DOHH2 (cell line): ENCODE measurements at regions not wholly inside any gene's neighbourhood (a gene's known extent, or its start where the extent isn't known, plus 50 kb on each side); places are given as distances from the start of the nearest gene placed in this dataset.
"Not testable (repeated sequence)": the region's sequence is repeated elsewhere in the genome, so short reads cannot be mapped to it uniquely, and the experiment has no call there.

Source experiments
- H3F3A ChIP-seq: fragments of 200-600 bp; sonication (generic), shearing (Covaris generic); 2 replicates; pipeline ENCODE4 v1.6.0; 2016; ENCODE audit warnings: antibody characterized with exemption, mild to moderate bottlenecking; ENCODE audit not compliant: control insufficient read depth, insufficient read depth
- H3K27ac ChIP-seq: fragments of 200-600 bp; sonication (generic); 2 replicates; pipeline ENCODE4 v1.5.1; 2014; ENCODE audit warnings: low read depth, mild to moderate bottlenecking, low read length, moderate library complexity
- H3K27me3 ChIP-seq: fragments of 200-600 bp; sonication (generic); 2 replicates; pipeline ENCODE4 v1.6.1; 2014; ENCODE audit warnings: mild to moderate bottlenecking, low read length, mixed read lengths; ENCODE audit not compliant: control insufficient read depth
- H3K36me3 ChIP-seq: fragments of 200-600 bp; sonication (generic); 2 replicates; pipeline ENCODE4 v1.6.1; 2014; ENCODE audit warnings: mild to moderate bottlenecking, low read length, moderate library complexity, mixed read lengths; ENCODE audit not compliant: control insufficient read depth
- H3K4me1 ChIP-seq: fragments of 200-600 bp; sonication (generic); 2 replicates; pipeline ENCODE4 v1.6.1; 2014; ENCODE audit warnings: mild to moderate bottlenecking, low read length, mixed read lengths; ENCODE audit not compliant: control insufficient read depth
- H3K4me2 ChIP-seq: fragments of 200-600 bp; sonication (generic); 2 replicates; pipeline ENCODE4 v1.6.0; 2014; ENCODE audit warnings: mild to moderate bottlenecking, low read length, moderate library complexity
- H3K4me3 ChIP-seq: fragments of 200-600 bp; sonication (generic); 2 replicates; pipeline ENCODE4 v1.5.1; 2014; ENCODE audit warnings: mild to moderate bottlenecking, low read length, mixed read lengths
- H3K79me2 ChIP-seq: fragments of 200-600 bp; sonication (generic); 2 replicates; pipeline ENCODE4 v1.6.1; 2014; ENCODE audit warnings: mild to moderate bottlenecking, low read length, mixed read lengths; ENCODE audit not compliant: control insufficient read depth
- H3K9me2 ChIP-seq: fragments of 200-600 bp; sonication (generic); replicated peaks from 2 replicates; pipeline ENCODE4 v1.6.1; 2014; ENCODE audit warnings: mild to moderate bottlenecking, low read length, mixed read lengths; ENCODE audit not compliant: control insufficient read depth
- H3K9me3 ChIP-seq: fragments of 200-600 bp; sonication (generic); 2 replicates; pipeline ENCODE4 v1.6.1; 2014; ENCODE audit warnings: antibody characterized with exemption, low read length, mixed read lengths; ENCODE audit not compliant: control insufficient read depth, insufficient read depth
- H4K20me1 ChIP-seq: fragments of 200-600 bp; sonication (generic); 2 replicates; pipeline ENCODE4 v1.6.0; 2014; ENCODE audit warnings: low read depth, mild to moderate bottlenecking, antibody characterized with exemption, low read length, moderate library complexity; ENCODE audit not compliant: control insufficient read depth, insufficient read depth
- EZH2phosphoT487 ChIP-seq: fragments of 200-600 bp; sonication (generic); IDR thresholded peaks from 2 replicates; pipeline ENCODE4 v1.6.1; 2017; ENCODE audit warnings: borderline replicate concordance, mild to moderate bottlenecking, antibody characterized with exemption, low read length, moderate library complexity, mixed read lengths
- TF ChIP-seq, protein P1 (sequence below): fragments of 200-600 bp; sonication (generic); IDR thresholded peaks from one replicate; pipeline ENCODE4 v1.5.1; 2014; ENCODE audit warnings: antibody characterized with exemption, mild to moderate bottlenecking, low read depth, low read length; ENCODE audit not compliant: poor library complexity, severe bottlenecking

DNA sequence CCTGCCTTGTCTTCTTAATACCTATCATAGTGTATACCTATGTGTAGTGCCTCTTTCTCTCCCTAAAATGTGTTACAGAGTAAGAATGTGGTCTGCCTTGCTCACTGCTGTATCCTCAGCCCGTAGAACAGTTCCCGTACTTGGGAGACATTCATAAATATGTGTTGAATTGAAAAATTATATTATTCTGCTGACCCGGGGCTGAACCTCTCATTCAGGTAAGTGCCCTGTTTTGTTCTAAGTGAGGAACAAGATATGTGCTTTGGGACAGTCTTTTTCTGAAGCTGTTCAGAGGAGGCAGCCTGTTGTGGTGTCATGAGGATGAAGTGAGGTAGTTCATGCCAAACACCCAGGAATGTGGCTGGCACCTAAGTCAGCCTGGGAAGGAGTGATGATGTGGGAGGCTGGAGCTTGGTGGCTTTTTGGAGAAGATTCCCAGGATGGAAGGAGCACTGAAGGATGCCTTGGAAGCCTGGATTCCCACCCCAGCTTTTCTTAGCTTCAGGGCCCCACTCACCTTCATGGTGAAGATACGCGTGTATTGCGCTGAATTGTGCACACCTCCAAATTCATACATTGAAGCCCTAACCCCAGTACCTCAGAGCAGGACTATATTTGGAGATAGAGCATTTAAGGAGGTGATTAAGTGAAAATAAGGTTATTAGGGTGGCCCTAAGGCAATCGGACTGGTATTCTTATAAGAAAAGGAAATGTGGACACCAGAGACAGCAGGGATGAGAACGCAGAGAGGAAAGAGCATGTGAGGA is 166.3 kb downstream of the DDX1 start:
- no peak overlapping the region for H3K4me3 ChIP-seq
- H3K9me3 ChIP-seq, result no peaks in the 10 kb centered on the region
- TF ChIP-seq EZH2phosphoT487, result no peak
- TF ChIP-seq, protein P1, sequence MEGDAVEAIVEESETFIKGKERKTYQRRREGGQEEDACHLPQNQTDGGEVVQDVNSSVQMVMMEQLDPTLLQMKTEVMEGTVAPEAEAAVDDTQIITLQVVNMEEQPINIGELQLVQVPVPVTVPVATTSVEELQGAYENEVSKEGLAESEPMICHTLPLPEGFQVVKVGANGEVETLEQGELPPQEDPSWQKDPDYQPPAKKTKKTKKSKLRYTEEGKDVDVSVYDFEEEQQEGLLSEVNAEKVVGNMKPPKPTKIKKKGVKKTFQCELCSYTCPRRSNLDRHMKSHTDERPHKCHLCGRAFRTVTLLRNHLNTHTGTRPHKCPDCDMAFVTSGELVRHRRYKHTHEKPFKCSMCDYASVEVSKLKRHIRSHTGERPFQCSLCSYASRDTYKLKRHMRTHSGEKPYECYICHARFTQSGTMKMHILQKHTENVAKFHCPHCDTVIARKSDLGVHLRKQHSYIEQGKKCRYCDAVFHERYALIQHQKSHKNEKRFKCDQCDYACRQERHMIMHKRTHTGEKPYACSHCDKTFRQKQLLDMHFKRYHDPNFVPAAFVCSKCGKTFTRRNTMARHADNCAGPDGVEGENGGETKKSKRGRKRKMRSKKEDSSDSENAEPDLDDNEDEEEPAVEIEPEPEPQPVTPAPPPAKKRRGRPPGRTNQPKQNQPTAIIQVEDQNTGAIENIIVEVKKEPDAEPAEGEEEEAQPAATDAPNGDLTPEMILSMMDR, result no peak
- no peaks in the 10 kb centered on the region; the same call in 1 of the 2 replicates for H3K27me3 ChIP-seq
- no peaks in the 10 kb centered on the region for H4K20me1 ChIP-seq
- no peaks in the 10 kb centered on the region for H3K79me2 ChIP-seq
- H3K4me1 ChIP-seq, result no peaks in the 10 kb centered on the region
- no peaks in the 10 kb centered on the region for H3K36me3 ChIP-seq
- no peaks in the 10 kb centered on the region for H3K9me2 ChIP-seq
- H3K4me2 ChIP-seq, result no peak overlapping the region
- no peaks in the 10 kb centered on the region for H3F3A ChIP-seq
- no peak overlapping the region for H3K27ac ChIP-seq

DNA sequence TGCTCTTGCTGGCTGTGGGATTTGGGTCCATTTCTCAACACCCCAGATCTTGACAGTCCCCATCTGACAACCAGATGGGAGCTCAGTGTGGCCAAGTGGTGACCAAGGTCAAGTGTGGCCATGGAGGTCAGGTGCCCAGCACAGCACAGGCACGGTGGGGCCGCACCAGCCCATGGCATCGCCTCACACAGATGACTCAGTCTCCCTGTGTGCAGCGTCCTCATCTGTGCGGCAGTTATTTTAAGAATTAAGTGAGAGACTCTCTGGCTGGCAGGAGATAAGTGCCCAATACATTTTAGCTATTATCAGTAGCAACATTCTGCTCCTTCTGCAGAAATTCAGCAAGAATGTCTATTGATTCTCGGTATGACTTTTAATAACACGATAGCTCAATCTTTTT is 167.2 kb downstream of the DDX1 start:
- H3K9me3 ChIP-seq, result no peaks in the 10 kb centered on the region
- H3K9me2 ChIP-seq, result no peaks in the 10 kb centered on the region
- no peaks in the 10 kb centered on the region for H3K36me3 ChIP-seq
- no peak overlapping the region for H3K4me3 ChIP-seq
- TF ChIP-seq EZH2phosphoT487, result no peak
- TF ChIP-seq, protein P1, result no peak
- no peaks in the 10 kb centered on the region for H3K79me2 ChIP-seq
- H3F3A ChIP-seq, result no peaks in the 10 kb centered on the region
- H4K20me1 ChIP-seq, result no peaks in the 10 kb centered on the region
- H3K27me3 ChIP-seq, result no peaks in the 10 kb centered on the region; the same call in 1 of the 2 replicates
- H3K4me1 ChIP-seq, result no peaks in the 10 kb centered on the region
- no peak overlapping the region for H3K4me2 ChIP-seq
- H3K27ac ChIP-seq, result no peak overlapping the region

DNA sequence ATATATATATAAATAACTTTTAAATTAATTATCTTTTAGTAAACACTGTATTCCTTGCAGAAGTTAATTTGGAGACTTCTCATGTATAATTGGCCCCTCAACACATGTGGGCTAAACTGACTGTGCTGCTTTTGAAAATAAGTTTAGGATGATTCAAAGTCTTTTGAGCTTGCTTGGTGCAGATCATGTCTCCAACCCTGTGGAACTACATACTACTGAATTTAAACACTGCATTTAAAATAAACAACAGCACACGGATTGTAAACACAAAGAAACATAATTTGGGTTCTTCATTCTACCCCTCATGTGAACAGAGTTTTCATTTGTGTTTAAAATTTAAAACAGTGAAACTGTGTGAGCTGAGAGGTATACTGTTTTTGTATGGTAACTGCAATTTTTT is 167.7 kb downstream of the DDX1 start:
- no peaks in the 10 kb centered on the region for H3F3A ChIP-seq
- H3K9me3 ChIP-seq, result no peaks in the 10 kb centered on the region
- no peaks in the 10 kb centered on the region; the same call in 1 of the 2 replicates for H3K27me3 ChIP-seq
- H3K4me2 ChIP-seq, result no peak overlapping the region
- H4K20me1 ChIP-seq, result no peaks in the 10 kb centered on the region
- no peak overlapping the region for H3K27ac ChIP-seq
- no peaks in the 10 kb centered on the region for H3K9me2 ChIP-seq
- no peak for TF ChIP-seq EZH2phosphoT487
- TF ChIP-seq, protein P1, result no peak
- H3K4me1 ChIP-seq, result no peaks in the 10 kb centered on the region
- no peak overlapping the region for H3K4me3 ChIP-seq
- H3K79me2 ChIP-seq, result no peaks in the 10 kb centered on the region
- no peaks in the 10 kb centered on the region for H3K36me3 ChIP-seq

DNA sequence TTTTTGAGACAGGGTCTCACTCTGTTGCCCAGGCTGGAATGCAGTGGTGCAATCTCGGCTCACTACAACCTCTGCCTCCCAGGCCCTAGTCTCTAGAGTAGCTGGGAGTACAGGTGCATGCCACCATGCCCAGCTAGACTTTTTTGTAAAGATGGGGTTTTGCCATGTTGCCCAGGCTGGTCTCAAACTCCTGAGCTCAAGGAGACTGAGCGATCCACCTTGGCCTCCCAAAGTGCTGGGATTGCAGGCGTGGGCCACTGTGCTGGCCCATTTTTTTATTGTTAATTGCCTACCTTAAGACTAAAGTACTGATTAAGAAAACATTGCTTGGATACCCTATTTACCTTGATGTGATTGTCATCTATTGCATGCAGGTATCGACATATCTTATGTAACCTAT is 168.1 kb downstream of the DDX1 start:
- H3K27me3 ChIP-seq, H3K9me2 ChIP-seq, H3K36me3 ChIP-seq, H3K4me1 ChIP-seq, H3K79me2 ChIP-seq, H3K4me3 ChIP-seq, H4K20me1 ChIP-seq, H3K4me2 ChIP-seq, H3F3A ChIP-seq, H3K27ac ChIP-seq, H3K9me3 ChIP-seq: not testable (repeated sequence)
